SU-DHL-6 (cell line): ENCODE measurements at regions not wholly inside any gene's neighbourhood (a gene's known extent, or its start where the extent isn't known, plus 50 kb on each side); places are given as distances from the start of the nearest gene placed in this dataset.

ENCODE experiments used
- EZH2phosphoT487 ChIP-seq: fragments of 200-600 bp; sonication (generic), shearing (Covaris generic); conservative IDR thresholded peaks from 2 replicates; pipeline ENCODE4 v1.6.1; 2018; ENCODE audit warnings: mild to moderate bottlenecking, antibody characterized with exemption, low read length, moderate library complexity, mixed read lengths
- TF ChIP-seq, protein P1 (sequence below): fragments of 200-600 bp; sonication (generic); IDR thresholded peaks from one replicate; pipeline ENCODE4 v1.5.1; 2017; ENCODE audit warnings: antibody characterized with exemption, mild to moderate bottlenecking, low read length, moderate library complexity; ENCODE audit not compliant: insufficient read depth, poor library complexity, severe bottlenecking

DNA sequence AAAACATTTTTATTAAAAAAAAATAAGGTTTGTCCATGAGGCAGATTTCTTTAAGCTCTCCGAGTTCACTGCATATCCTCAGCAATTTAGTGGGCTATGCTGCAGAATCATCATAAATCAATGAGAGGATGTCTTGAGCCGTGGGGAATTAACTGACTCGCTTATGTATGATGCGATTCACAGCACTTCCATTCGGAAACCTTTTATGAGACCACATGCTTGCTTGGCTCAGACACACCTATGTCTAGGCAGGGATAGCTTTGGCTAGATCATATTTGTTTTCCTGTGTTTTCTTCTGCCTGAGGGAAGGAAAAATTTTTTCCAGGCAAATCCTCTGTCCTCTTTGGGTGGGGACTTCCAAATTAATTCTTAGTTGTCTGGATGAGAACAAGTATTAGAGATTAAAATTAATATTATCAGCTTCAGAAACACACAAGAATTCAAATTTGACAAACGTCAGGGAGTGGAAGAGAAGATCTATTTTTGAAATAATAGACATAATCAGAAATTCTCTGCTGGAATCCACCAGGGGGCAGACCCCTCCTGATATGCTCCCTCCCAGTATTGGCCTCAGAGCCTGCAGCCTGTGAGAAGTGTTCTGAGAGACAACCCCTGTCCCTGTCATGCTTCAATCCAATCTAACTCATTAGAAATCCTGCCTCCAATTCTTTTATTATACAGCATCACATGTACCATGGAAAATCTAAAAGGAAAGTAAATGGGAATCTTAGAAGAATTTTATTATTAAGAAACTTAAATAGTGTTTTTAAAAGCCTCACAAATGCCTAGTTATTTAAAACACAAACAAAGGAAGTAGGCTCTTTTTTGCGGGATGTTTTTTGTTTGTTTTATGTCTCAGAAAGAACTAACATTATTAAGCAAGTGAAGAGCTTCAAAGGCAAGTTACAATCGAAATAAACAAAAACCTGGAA, 345.1 kb upstream of the TACR3 start:
- TF ChIP-seq, protein P1, sequence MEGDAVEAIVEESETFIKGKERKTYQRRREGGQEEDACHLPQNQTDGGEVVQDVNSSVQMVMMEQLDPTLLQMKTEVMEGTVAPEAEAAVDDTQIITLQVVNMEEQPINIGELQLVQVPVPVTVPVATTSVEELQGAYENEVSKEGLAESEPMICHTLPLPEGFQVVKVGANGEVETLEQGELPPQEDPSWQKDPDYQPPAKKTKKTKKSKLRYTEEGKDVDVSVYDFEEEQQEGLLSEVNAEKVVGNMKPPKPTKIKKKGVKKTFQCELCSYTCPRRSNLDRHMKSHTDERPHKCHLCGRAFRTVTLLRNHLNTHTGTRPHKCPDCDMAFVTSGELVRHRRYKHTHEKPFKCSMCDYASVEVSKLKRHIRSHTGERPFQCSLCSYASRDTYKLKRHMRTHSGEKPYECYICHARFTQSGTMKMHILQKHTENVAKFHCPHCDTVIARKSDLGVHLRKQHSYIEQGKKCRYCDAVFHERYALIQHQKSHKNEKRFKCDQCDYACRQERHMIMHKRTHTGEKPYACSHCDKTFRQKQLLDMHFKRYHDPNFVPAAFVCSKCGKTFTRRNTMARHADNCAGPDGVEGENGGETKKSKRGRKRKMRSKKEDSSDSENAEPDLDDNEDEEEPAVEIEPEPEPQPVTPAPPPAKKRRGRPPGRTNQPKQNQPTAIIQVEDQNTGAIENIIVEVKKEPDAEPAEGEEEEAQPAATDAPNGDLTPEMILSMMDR, result peak; percentile 15
- no peak for TF ChIP-seq EZH2phosphoT487
